MM.1S (cell line): ENCODE measurements at regions not wholly inside any gene's neighbourhood (a gene's known extent, or its start where the extent isn't known, plus 50 kb on each side); places are given as distances from the start of the nearest gene placed in this dataset.
A peak's percentile ranks its signal among the peaks of the same experiment; 100 is the strongest.

ENCODE experiments used
- DNase-seq: peaks from one replicate; pipeline ENCODE4 v3.0.0-alpha.2; 2015
- H2AFZ ChIP-seq: fragments of 300-600 bp; sonication (generic); 2 replicates; pipeline ENCODE4 v1.6.0; 2016; ENCODE audit warnings: antibody characterized with exemption, low read length
- H3F3A ChIP-seq: fragments of 300-600 bp; sonication (generic); 2 replicates; pipeline ENCODE4 v1.6.1; 2016; ENCODE audit warnings: mild to moderate bottlenecking, antibody characterized with exemption, low read length, moderate library complexity, mixed read lengths; ENCODE audit not compliant: insufficient read depth
- H3K27ac ChIP-seq: fragments of 300-600 bp; sonication (generic); 2 replicates; pipeline ENCODE4 v1.5.1; 2016; ENCODE audit warnings: mild to moderate bottlenecking, low read length
- H3K27me3 ChIP-seq: fragments of 300-600 bp; sonication (generic); replicated peaks from 2 replicates; pipeline ENCODE4 v1.6.0; 2016; ENCODE audit warnings: low read length; ENCODE audit not compliant: insufficient read depth
- H3K36me3 ChIP-seq: fragments of 300-600 bp; sonication (generic); replicated peaks from 2 replicates; pipeline ENCODE4 v1.6.1; 2016; ENCODE audit warnings: mild to moderate bottlenecking, low read length, mixed read lengths; ENCODE audit not compliant: insufficient read depth
- H3K4me1 ChIP-seq: fragments of 300-600 bp; sonication (generic); 2 replicates; pipeline ENCODE4 v1.6.1; 2016; ENCODE audit warnings: low read length, mixed read lengths
- H3K4me2 ChIP-seq: fragments of 300-600 bp; sonication (generic); 2 replicates; pipeline ENCODE4 v1.6.0; 2016; ENCODE audit warnings: low read depth, low read length
- H3K4me3 ChIP-seq: fragments of 300-600 bp; sonication (generic); 2 replicates; pipeline ENCODE4 v1.5.1; 2016; ENCODE audit warnings: low read length, mixed read lengths
- H3K79me2 ChIP-seq: fragments of 300-600 bp; sonication (generic); 2 replicates; pipeline ENCODE4 v1.6.1; 2016; ENCODE audit warnings: mixed run types, low read length, mixed read lengths
- H3K9ac ChIP-seq: fragments of 300-600 bp; sonication (generic); 2 replicates; pipeline ENCODE4 v1.6.1; 2016; ENCODE audit warnings: low read length, mixed read lengths
- H3K9me2 ChIP-seq: fragments of 300-600 bp; sonication (generic); replicated peaks from 2 replicates; pipeline ENCODE4 v1.6.1; 2016; ENCODE audit warnings: mild to moderate bottlenecking, low read length, mixed read lengths; ENCODE audit not compliant: insufficient read depth
- H3K9me3 ChIP-seq: fragments of 300-600 bp; sonication (generic); replicated peaks from 2 replicates; pipeline ENCODE4 v1.6.1; 2016; ENCODE audit warnings: mild to moderate bottlenecking, low read length, mixed read lengths; ENCODE audit not compliant: insufficient read depth
- H4K20me1 ChIP-seq: fragments of 300-600 bp; sonication (generic); 2 replicates; pipeline ENCODE4 v1.6.1; 2016; ENCODE audit warnings: mild to moderate bottlenecking, low read length, moderate library complexity, mixed read lengths; ENCODE audit not compliant: insufficient read depth
- EZH2 ChIP-seq: fragments of 300-600 bp; sonication (generic); optimal IDR thresholded peaks from 2 replicates; pipeline ENCODE3; 2017; ENCODE audit warnings: low read depth, mild to moderate bottlenecking, antibody characterized with exemption, low read length, mixed read lengths
- EZH2phosphoT487 ChIP-seq: fragments of 300-600 bp; sonication (generic); IDR thresholded peaks from 2 replicates; pipeline ENCODE4 v1.6.1; 2018; ENCODE audit warnings: antibody characterized with exemption, low read length
- TF ChIP-seq, protein P1 (sequence below): fragments of 300-600 bp; sonication (generic); IDR thresholded peaks from 2 replicates; pipeline ENCODE4 v1.5.1; 2016; ENCODE audit warnings: antibody characterized with exemption, low read length, mixed read lengths

GRCh38 chr10:4101918-4102654 lies 317.1 kb upstream of the KLF6 start:
- Histone ChIP-seq H3K9me2 (no peaks in the 10 kb centered on the region), H3K27me3 (no peaks in the 10 kb centered on the region), H3K4me1 (peaks cover 31% of the 10 kb centered on the region), H4K20me1 (no peaks in the 10 kb centered on the region), H3K27ac (peak overlapping the region; percentile 71), H3K36me3 (no peaks in the 10 kb centered on the region), H3K4me3 (peak overlapping the region; percentile 39; the same call in 1 of the 2 replicates), H3K4me2 (peak overlapping the region; percentile 85), H2AFZ (peak overlapping the region; percentile 23; the same call in 1 of the 2 replicates), H3F3A (peaks cover 8% of the 10 kb centered on the region; the same call in 1 of the 2 replicates), H3K79me2 (no peaks in the 10 kb centered on the region), H3K9ac (peak overlapping the region; percentile 25; the same call in 1 of the 2 replicates), H3K9me3 (no peaks in the 10 kb centered on the region)
- peak; percentile 79 for DNase-seq
- TF ChIP-seq, protein P1, sequence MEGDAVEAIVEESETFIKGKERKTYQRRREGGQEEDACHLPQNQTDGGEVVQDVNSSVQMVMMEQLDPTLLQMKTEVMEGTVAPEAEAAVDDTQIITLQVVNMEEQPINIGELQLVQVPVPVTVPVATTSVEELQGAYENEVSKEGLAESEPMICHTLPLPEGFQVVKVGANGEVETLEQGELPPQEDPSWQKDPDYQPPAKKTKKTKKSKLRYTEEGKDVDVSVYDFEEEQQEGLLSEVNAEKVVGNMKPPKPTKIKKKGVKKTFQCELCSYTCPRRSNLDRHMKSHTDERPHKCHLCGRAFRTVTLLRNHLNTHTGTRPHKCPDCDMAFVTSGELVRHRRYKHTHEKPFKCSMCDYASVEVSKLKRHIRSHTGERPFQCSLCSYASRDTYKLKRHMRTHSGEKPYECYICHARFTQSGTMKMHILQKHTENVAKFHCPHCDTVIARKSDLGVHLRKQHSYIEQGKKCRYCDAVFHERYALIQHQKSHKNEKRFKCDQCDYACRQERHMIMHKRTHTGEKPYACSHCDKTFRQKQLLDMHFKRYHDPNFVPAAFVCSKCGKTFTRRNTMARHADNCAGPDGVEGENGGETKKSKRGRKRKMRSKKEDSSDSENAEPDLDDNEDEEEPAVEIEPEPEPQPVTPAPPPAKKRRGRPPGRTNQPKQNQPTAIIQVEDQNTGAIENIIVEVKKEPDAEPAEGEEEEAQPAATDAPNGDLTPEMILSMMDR: no peak
- TF ChIP-seq EZH2phosphoT487 (no peak), EZH2 (no peak)

DNA sequence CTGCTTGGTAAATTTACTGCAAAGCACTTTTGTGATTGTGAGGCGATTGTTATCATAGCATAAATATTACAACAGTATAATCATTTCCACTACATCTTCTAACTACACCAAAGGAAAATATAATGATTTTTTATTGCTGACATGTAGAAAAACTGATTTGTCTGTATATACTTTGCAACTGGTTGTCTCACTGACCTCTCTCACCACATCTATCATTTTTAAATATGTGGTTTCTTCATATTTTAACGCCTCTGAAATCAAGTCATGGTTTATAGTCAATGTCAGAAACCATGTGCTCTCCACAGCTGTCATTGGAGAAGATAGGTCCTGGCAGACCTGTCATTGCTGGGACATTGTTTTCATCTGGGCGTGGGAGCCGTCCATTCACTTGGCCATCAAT lies 315.4 kb upstream of the KLF6 start:
- TF ChIP-seq, protein P1: no peak
- TF ChIP-seq EZH2phosphoT487 (no peak), EZH2 (no peak)
- H3K9me3 ChIP-seq: no peaks in the 10 kb centered on the region
- no peak overlapping the region for H3K4me3 ChIP-seq
- no peaks in the 10 kb centered on the region for H3K27me3 ChIP-seq
- no peaks in the 10 kb centered on the region for H3K36me3 ChIP-seq
- H3K9me2 ChIP-seq: no peaks in the 10 kb centered on the region
- H3K9ac ChIP-seq: no peak overlapping the region
- no peak overlapping the region for H3K27ac ChIP-seq
- no peaks in the 10 kb centered on the region for H3K79me2 ChIP-seq
- H3F3A ChIP-seq: peaks cover 8% of the 10 kb centered on the region; the same call in 1 of the 2 replicates
- H4K20me1 ChIP-seq: no peaks in the 10 kb centered on the region
- DNase-seq: no peak
- H3K4me1 ChIP-seq: peaks cover 31% of the 10 kb centered on the region
- no peak overlapping the region for H3K4me2 ChIP-seq
- no peak overlapping the region for H2AFZ ChIP-seq

DNA sequence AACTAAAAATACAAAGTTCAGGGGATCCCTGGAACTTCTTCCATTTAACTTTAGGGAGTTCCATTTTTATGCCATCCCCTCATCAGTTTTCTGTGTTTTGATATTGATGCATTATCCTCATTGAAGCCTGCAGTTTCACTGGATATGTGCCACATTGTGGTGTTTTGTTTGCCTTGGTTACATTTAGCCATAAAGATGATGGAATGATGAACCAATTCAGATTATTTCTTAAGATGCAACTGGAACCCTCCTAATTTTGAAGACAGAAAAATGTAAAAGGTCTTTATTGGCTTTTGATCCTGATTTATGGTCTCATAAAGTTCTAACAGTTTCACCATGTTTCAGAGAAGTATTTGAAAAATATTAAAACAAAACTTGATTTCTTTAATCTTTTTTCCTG lies 314.2 kb upstream of the KLF6 start:
- Histone ChIP-seq H3K9me2 (no peaks in the 10 kb centered on the region), H3K27ac (no peak overlapping the region), H3K79me2 (no peaks in the 10 kb centered on the region), H3K4me1 (peaks cover 26% of the 10 kb centered on the region), H3K9ac (no peak overlapping the region), H3K9me3 (no peaks in the 10 kb centered on the region), H3K27me3 (no peaks in the 10 kb centered on the region), H4K20me1 (no peaks in the 10 kb centered on the region), H3K4me2 (no peak overlapping the region), H3F3A (peaks cover 8% of the 10 kb centered on the region; the same call in 1 of the 2 replicates), H3K4me3 (no peak overlapping the region), H3K36me3 (no peaks in the 10 kb centered on the region), H2AFZ (no peak overlapping the region)
- TF ChIP-seq, protein P1: no peak
- TF ChIP-seq EZH2: no peak
- TF ChIP-seq EZH2phosphoT487: no peak
- no peak for DNase-seq
